ENCODE measurements at regions not wholly inside any gene's neighbourhood (a gene's known extent, or its start where the extent isn't known, plus 50 kb on each side); places are given as distances from the start of the nearest gene placed in this dataset.

DNA sequence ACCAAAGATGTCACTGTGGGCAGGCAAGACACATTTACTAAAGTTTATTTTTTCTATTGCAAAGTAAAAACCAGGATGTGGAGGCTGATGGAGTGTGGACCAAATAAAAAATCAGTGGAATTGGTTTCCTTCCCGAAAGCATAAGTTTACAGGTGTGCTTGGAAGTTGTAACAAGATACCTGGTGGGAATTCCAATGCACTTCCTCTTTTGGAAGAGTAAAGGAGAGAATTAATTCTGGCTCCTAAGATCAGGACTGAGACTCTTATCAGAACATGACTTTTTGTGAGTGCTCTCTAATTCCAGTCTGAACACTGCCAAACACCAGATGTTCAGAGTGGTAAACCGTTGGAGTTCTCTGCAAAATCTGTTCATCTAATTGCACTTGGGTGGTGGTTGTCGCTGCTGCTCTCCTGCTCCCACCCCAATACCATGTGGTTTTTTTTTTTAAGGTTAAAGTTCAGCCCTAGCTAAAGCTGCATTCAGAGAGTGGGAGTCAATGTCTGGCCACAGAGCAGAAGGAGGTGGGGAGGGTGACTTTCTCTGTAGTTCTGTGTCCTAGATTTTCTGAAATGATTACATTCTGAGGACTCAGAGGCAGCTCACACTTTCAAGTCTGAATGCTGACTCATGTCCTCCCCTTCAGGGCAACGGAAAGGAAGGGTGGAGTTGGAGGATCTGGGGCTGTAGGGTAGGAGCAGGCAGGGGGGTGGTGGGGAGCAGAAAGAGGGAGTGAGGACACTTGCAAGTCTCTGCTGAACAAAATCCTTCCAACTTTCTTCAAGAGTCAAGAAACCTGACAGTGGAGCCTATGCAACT, 275.8 kb upstream of the PRDM1 start:
- no peak for DNase-seq

DNA sequence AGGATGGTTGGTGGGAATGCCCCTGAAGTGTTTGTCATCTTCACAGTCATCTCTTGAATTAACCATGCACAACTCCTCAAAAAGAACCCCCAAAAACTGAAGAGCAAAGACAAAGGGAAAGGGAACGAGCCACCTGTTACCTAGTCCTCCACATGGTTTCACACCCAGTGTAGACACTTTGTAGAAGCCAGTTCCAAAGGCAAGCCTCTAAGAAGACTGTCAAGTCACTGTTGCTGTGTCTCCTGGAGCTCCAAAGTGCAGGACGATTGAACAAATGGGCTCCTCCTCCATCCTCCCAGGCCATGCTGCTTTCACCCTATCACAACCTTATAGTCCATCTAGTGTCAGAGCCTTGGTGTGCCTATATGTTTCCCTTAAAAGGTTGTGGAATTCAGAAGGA, 277.6 kb upstream of the PRDM1 start:
- DNase-seq = no peak

DNA sequence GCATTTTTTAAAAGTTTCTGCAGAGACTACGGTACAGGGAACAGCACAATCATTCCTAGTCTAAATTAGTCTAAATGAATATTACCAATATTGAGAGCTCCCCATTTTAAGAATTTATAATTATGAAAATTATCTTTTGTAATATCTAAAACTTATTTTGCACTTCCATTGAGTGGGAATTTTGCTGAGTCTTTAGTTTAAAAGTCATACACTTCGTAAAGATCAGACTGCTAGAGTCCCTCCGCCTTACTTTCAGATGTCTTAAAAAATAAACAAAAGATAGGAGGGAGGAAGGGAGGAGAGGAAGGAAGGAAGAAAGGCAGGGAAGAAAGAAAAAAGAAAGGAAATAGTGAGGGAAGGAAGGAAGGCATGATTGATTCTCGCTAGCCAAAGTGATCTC, 278.2 kb upstream of the PRDM1 start:
- no peak for DNase-seq

DNA sequence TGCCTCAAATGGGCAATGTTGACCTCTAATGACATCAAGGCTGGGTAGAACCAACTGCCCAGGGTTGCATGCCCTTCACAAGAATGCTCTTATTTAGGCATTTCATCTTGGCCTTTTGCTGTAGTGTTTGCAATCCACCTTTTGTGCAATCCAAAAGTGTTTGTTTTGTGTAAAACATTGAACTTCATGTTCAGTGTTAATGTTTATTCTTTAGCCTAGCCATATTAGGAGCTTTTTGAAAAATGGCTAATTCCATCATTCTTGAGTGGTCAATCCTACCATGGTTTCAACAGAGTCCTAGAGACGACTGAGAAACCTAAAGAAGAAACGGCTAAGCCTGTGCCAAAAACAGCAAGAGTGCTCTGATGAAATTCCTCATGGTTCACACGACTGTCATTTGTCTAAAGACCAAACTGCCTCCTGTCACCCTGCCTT, 279.6 kb upstream of the PRDM1 start:
- DNase-seq = no peak

DNA sequence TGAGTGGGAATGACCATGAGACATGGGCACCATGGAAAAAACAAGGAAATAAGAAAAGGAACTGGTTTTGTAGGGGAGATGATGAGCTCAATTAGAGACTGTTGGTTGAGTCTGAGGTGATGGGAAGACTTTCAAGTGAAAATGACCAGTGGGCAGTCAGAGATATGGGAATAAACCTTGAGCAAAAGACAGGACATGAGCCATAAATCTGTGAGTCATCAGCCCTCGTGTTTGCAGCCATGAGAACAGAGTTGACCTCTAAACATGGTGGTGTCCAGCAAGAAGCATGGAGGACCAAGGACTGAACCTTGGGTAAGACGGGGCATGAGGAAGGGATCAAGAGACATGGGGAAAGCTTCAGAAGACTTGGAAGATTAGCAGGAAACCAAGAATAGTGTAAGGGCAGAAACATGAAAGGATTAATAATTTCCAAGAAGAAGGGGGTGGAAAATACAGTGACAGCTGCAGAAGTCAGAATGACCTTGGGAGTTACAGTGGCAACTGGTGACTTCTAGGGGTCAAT, 280.6 kb upstream of the PRDM1 start:
- DNase-seq = no peak

DNA sequence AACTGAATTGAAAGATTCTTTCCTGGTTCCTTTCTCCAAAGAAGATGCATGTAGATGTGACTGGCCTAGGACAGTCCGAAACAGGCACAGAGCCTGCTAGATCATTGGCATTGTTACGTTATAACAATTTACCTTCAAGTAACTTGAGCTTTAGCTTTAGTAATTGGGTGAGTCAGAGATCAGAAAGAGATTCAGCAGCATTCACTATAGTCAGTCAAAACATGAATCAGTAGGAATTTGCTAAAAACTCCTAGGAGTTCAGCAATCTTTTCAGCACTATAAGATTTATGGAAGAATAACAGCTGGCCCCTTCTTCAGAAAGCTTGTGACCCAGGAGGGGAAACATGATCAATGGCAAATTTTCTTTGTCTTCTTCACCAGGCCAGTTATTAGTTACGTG, 281.7 kb upstream of the PRDM1 start:
- DNase-seq = no peak

DNA sequence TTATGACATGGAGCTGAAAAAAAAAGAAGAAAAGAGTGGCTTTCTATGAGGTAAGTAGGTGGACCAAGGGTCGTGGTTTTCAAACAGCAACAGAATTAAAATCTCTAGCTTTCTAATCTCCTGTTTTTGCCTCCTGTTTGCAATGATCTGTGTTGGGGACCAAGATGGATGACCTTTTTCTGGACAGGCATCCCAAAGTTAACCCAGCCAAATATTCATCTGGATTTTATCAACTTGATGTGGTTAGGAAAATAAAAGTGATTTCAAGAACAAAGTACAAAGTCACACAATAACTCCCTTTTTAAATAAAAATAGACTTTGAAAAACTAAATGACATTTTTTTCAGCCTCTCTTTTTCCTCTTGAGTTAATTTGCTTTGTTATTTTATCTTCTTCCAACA, 282.1 kb upstream of the PRDM1 start:
- DNase-seq = no peak

DNA sequence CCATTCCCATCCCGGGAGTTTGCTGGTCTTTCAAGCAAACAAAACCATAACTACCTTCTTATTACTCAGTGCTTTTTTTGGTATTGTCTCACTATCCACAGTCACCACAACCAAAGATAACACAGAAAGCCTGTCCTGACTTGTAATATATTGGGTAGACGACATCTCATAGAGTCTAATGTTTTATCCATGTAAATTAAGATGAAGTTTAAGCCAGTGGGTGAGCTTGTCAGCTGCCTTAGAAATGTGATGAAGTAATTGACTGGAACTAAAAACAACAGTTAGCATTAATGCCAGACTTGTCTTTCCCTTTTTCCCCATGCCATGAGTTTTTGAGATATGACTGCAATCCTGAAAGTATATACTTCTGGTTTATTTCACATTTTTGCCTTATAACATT, 282.7 kb upstream of the PRDM1 start:
- DNase-seq = no peak

DNA sequence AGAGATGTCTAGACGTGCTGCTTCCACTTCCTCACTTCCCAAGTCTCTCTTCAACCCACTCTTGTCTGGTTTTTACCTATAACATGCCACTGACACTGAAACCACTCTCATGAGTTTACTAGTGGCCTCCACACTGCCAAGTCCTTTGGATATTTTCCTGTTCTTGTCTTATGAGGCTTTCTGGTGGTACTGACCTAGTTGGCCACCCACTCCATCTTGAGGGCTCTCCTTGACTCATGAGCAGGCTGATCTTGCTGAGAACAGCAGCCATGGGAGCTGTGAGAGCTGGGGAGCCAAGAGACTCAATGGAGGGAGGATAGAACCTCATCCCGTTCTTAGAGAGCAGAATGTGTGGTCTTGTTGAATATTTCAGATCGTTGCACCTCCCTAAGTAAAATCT, 283.4 kb upstream of the PRDM1 start:
- DNase-seq = no peak

DNA sequence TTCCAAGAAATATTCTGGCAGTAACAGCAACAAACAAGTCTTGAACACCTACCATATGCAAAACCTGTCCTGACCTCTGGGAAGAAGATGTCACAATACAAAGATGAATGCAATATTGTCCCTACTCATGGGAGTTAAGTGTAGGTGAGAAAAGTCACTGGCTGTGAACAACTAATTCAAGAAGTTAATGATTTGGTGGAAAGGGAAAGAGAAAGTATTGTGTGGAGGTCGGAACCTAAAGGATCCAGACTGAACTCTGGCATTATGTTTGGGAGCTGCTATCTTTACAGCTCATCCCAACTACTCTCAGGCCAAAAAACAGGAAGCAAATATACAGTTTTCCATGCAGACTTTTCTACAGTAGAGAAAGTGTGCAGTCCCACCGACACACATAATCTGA, 285.3 kb upstream of the PRDM1 start:
- no peak for DNase-seq

DNA sequence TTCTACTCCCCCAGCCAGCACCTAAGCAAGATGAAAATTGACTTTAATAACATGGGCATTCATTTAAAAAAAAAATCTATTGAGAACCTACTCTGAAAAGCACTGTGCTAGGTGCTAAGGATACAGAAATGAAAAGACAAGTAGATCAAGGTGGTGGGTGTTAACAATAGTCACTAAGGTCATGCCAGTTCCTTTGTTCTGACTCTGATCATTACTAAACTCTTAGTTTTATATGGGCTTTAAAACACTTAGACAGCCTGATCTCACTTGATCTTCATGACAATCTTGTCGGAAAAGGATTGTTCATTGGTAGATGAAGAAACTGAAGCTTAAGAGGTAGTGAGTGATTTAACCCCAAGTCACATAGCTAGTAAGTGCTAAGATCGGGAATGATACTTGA, 285.7 kb upstream of the PRDM1 start:
- no peak for DNase-seq

DNA sequence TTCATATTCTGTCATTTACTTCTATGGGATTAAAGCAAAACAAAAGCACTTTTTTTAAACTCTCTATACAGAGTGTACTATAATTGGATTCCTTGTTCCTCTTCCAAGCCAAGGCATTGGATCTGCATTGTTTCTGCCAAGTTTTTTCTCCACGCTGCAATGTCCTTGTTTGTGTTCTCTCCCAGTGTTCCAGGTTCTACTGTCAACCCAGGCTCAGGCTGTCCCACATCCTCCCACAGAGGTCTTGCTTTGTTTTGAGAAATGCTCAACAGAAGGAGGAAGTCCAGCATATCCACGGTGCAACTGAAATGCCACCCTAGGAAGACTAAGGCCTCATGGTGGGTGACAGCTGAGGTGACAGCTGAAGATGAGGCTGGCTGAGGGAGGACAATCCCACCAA, 287.1 kb upstream of the PRDM1 start:
- DNase-seq = no peak

DNA sequence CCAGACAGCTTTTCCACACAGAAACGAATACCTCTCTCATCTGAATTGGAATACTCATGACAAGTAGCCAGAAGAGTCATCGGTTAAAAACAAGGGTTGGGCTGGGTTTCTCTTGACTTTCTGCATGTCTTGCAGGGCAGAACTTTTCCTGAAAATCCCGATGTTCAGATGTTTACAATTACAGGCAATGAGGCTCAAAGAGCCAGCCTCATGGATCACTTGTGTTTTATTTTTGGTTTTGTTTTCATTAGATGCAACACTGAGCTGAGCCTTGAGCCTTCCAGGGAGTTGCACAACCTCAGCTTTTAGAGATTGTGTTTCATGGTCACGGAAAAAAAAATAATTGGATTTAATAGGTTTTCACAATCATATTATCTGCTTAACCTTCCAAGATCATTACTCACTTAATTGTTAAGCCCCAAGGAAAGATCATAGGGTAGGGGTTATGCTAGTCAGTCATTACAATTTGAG, 288.1 kb upstream of the PRDM1 start:
- DNase-seq = no peak

DNA sequence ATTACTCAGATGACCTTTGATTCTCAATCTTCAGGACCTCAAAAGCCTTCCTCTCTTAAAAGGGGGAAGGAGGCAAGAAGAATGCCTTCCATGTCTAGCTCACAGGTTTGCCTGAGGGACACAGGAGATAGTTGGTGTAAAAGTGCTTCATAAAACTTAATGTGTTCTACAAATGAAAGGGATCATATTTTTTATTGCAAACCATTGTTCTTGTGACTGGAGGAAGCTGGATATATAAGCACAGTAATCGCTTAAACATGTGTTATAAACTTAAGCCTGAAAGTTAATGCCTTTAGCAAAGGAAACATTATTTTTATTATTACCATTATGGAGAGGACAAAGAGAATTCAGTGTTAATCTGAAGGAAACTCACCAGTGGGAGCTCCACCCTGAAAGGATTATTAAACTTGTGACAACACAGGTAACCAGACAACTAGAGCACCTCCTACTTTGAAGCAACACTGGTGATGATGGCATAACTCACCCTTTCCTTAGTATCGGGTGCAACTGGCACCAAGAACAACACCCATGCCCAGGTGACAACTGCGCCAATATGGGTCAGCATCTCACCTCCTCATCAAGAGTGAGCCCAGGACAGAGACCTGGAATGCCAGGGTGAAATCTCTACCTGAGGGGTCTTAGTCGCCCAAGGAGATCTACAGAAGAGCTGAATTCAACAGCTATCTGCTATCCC, 288.7 kb upstream of the PRDM1 start:
- DNase-seq = no peak

DNA sequence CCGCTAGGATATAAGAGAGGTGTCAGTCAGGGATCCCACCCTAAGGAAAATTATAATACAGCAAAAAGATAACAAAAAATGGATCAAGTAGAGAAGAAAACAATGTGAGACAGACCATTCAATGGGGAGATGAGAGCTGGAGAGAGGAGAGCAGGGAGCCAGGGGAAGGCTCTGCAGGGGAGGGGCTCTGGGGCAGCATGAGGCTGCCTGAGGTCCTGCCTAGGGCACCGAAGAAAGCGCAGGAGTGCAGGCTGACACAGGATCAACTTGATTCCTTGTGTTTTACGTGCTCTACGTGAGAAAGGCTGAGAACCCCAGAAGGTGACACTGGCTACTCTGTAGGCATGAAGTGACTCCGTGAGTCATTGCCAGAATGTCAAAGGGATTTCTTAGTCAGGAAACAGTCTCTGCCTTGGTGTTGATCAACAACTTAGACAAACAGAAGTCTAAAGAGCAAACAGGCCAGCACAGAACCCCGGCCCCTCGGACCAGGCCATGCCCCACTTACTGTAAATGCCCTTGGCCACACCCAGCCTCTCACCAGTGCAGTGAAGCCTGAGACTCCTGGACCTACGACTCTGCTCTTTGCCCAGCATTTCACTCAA, 290.1 kb upstream of the PRDM1 start:
- DNase-seq = no peak

DNA sequence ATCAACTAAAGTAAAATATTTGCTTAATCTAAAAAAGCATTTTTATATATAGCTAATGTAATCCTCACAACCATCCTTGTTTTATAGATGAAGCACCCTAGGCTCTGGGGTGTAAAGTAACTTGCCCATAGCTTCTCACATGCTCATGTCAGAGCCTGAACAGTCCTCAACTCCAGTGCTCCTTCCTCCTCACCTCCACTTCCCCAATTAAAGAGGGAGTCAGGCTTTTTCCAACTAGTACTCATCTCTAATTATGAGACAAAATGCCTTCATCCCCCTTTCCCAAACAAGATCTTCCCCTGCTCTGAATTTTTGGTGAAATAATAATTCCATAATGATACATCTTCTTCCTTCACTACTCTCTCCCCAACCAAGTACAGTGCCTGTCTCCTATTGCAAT, 290.8 kb upstream of the PRDM1 start:
- no peak for DNase-seq

DNA sequence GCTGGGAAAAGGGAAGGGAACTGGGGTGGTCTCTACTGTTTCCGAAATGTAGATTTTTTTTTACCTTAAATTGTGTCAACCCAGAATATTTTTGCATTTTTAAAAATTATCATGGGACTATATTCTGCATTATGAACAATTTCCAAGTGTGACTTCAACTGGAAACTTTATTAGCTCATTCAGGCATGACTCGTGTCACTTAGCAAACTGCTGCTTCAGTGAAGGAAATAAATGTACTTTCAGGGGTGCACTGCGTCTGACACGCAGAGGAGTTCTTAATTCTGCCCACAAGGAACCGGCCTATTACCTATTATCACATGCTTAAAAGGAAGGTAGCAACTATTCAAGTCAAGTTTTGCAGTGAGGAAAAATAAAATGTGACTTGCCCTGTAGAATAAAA, 291.3 kb upstream of the PRDM1 start:
- no peak for DNase-seq

DNA sequence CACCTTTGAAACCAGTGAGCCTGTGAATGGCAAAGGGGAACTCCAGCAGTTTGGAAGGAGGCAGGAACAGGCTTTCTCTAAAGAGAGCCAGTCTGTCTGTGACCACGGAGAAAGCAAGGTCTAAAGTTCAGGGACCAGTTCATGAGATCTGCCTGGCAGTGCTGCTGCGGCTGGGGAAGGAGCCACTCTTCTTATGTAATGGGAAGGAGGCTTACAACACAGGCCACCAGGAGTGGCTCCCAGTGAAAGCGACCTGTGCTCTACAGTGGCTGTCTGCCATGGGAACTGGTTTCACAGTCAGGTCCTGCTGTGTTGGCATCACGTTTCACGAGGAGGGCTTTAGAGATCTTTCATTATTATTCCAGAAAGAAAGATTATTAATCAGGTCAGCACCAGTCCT, 291.9 kb upstream of the PRDM1 start:
- no peak for DNase-seq

DNA sequence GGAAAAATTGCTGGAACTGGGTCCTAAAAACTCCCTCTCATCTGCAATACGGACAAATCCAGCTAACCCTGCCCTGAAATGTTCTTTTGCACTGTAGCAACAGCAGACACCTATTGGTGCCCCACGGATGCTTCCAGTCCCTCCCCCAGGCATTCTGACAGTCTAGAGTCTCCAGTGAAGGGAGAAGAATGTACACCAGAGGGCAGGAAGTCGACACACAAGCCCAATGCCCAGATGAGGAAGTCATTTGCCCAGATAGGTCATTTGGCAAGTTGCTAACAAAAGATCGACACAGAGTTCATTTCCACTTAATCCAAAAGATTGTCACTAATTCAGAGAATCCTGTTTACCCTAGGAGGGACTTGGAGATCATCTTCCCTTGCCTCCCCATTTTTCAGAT, 293.0 kb upstream of the PRDM1 start:
- DNase-seq = no peak

DNA sequence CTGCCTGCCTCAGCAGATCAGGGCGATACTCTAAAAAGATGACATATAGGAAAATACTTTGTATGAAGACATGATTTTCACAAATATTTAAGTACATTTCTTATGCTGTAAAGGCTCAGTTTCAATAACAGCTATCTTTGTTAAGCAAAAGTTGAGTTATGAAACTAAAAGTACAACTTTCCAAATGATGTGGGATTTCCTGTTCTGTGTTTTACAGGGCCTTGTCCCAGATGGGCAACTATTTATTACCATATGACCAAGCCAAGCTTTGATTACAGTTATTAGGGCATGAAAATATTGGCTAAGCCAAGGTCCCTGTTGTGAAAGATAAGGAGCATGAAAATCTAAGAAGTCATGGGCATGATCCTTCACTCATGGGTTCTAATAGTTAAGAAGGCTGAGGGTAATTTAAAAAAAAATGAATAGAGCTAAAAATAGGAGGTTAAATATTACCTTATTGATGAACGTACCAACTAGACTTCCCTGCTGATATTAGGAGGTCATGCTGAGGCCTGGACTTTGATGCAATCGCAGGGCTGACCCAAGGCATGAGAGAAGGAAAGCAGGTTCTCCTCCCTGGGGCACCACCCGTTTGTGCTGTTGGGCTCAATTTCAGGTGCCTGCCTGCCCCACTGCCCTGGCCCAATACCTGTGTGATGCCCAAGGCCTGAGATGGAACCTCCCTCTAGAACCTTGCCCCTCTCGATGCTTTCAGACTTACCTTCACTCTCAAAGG, 294.4 kb upstream of the PRDM1 start:
- DNase-seq = no peak

DNA sequence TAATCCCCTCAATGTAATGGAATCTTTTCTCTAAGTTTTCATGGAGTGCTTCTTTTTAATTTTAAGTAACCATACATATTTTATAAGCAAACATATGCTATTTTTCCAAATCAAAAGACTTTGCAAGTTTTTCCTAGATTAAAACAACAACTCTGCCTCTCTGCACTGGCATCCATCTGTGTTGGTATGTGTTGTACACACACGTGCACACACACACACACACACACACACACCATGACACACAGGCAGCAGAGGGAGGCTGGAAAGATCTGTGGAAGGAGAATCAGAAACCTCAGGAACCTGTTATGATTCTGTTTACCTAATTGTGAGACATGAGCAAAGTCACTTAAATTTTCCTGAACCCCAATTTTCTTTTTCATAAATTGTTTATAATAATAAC, 295.0 kb upstream of the PRDM1 start:
- DNase-seq = no peak

DNA sequence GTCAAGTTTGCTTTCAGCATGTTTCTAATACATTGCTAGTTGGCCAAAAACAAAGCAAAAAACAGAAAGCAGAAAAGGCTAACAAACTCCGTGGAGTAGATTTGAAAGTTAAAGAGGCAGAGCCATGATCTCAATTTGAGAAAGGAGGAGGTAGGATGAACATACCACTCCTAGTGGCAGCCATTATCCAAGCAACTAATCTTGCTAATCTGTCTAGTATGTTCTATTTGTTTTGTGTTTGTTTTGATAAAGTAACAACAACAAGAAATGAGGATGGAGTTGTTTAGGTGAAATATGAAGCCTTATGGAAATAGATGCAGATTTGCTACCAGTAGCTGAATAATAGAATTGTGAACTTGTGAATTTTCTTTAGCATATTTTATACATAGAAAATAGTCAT, 295.5 kb upstream of the PRDM1 start:
- DNase-seq = no peak

DNA sequence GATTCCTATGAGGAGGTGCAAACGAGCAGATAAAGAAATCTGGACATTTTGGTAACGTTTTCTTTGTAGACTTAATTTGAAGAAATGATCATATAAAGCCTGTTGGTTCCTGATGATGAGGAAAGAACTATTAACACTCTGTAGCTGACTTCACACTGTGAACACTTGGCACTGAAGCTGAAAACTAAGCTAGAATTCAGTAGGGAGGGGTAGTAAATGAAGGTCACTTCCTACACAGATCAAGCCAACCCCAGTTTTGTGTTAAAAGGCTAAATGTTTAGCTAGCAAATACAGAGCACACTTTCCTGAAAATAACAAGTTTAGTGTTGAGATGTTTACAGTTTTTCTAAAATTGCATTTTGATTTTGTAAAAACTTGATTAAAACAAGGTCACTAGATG, 296.2 kb upstream of the PRDM1 start:
- no peak for DNase-seq

Data from NCI-H345 (cell line).